ENCODE measurements at regions not wholly inside any gene's neighbourhood (a gene's known extent, or its start where the extent isn't known, plus 50 kb on each side); places are given as distances from the start of the nearest gene placed in this dataset.

DNA sequence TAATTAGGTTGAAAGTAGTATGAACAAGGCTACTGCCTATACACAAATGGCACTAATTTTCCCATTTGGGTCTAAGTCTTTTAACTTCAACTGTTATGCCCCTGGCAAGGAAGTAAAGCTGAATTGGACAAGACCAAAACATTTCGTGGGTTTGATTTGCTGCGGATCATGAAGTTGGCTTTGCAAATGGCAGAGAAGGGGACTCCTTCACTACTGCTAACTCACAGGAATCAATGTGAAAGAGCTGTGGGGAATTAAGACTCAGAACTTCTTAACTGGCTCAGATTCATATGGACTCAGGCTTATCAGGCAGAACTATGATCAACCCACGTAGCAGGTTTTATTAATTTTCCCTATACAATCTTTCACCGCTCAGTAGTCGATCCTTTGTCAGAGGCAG is 73.8 kb upstream of the IFNE start:
- TF ChIP-seq, protein P1, sequence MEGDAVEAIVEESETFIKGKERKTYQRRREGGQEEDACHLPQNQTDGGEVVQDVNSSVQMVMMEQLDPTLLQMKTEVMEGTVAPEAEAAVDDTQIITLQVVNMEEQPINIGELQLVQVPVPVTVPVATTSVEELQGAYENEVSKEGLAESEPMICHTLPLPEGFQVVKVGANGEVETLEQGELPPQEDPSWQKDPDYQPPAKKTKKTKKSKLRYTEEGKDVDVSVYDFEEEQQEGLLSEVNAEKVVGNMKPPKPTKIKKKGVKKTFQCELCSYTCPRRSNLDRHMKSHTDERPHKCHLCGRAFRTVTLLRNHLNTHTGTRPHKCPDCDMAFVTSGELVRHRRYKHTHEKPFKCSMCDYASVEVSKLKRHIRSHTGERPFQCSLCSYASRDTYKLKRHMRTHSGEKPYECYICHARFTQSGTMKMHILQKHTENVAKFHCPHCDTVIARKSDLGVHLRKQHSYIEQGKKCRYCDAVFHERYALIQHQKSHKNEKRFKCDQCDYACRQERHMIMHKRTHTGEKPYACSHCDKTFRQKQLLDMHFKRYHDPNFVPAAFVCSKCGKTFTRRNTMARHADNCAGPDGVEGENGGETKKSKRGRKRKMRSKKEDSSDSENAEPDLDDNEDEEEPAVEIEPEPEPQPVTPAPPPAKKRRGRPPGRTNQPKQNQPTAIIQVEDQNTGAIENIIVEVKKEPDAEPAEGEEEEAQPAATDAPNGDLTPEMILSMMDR (IDR thresholded peaks at IDR 0.05; ENCODE audit: borderline replicate concordance, control extremely low read depth, extremely low read depth, insufficient read depth, missing control alignments): no peak
- no peak for DNase-seq (ENCODE audit: low spot score)
- in situ Hi-C loops (cut with MboI; ENCODE audit: low sequenced_read_pairs, unreplicated experiment): loop anchor here (10.0 kb wide), 1 partner anchor 61 kb away; no protein-coding TSS in a partner anchor

DNA sequence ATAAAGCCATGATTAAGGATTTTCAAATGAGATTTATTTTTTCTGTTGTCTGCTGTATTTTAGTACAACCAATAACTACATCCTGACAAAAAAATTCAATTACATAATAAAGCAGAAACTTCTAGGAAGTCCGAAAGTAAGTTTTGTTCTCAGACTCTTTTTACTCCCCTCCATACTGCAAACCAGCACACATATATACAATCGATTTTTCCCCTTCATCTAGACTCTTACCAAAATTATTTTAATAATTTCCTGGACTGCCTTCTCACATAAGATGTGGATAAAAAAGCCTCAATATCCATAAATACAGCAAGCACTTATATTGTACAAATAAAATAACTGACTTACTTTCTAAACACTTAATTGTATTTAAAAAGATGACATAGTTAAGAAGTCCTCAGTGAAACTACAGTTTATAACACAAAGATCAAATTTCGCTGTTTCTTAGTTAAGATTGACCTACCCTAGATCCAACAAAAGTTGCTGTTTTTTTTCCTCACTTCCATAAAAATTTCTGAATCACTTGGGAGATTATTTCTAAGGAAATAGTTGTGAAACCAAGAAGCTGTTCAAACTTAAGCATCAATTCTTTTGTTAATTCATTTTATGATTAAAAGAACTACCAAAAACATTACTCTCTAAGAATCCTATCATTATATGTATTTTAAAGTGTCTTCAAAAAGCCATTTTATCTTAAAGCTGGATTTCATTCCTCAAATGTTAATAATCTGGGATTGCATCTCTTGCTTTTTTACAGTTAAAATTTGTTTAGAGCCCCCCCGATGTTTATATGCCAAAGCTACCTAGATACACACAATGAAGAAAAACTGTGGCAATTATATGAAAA is 74.7 kb upstream of the IFNE start:
- TF ChIP-seq, protein P1 (IDR thresholded peaks at IDR 0.05; ENCODE audit: borderline replicate concordance, control extremely low read depth, extremely low read depth, insufficient read depth, missing control alignments): no peak
- no peak for DNase-seq (ENCODE audit: low spot score)
- in situ Hi-C loops (cut with MboI; ENCODE audit: low sequenced_read_pairs, unreplicated experiment): loop anchor here (10.0 kb wide), 1 partner anchor 62 kb away; no protein-coding TSS in a partner anchor

DNA sequence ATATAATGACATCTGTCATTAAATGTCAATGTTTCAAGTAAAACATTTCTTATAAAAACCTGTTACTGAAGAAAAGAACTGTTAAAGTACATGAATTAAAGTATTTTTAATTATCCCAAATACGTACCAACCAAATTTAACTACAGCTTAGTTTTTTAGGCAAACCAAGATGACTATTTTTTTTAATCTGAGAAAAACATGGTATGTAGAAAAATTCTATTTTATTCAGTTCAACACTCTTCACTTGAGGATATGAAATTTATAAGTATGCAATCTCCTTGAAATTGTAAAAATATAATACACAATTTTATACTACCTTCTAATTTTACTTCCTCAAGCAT is 75.3 kb upstream of the IFNE start:
- in situ Hi-C loops (cut with MboI; ENCODE audit: low sequenced_read_pairs, unreplicated experiment): loop anchor here (10.0 kb wide), 1 partner anchor 63 kb away; no protein-coding TSS in a partner anchor
- no peak for DNase-seq (ENCODE audit: low spot score)
- TF ChIP-seq, protein P1 (IDR thresholded peaks at IDR 0.05; ENCODE audit: borderline replicate concordance, control extremely low read depth, extremely low read depth, insufficient read depth, missing control alignments): no peak

DNA sequence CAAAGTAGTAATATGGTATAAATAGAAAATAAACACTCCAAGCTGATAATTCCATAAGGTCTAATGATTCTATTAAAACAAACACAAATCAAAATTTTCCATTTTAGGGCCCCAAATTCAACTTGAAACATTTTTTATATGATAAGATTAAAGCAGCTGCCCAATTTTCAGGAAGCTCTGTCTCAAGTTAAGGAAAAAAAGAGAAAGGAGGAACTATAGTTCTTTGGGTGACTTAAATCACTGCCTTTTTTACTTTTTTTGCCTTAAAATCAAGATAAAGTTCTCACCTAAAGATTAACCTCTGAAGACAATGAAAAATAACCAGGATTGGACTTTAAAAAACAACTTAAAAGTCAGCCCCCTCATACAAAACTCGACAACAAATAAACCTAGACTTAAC is 76.0 kb upstream of the IFNE start:
- in situ Hi-C loops (cut with MboI; ENCODE audit: low sequenced_read_pairs, unreplicated experiment): loop anchor here (10.0 kb wide), 1 partner anchor 63 kb away; no protein-coding TSS in a partner anchor
- DNase-seq (ENCODE audit: low spot score): no peak
- TF ChIP-seq, protein P1 (IDR thresholded peaks at IDR 0.05; ENCODE audit: borderline replicate concordance, control extremely low read depth, extremely low read depth, insufficient read depth, missing control alignments): no peak

DNA sequence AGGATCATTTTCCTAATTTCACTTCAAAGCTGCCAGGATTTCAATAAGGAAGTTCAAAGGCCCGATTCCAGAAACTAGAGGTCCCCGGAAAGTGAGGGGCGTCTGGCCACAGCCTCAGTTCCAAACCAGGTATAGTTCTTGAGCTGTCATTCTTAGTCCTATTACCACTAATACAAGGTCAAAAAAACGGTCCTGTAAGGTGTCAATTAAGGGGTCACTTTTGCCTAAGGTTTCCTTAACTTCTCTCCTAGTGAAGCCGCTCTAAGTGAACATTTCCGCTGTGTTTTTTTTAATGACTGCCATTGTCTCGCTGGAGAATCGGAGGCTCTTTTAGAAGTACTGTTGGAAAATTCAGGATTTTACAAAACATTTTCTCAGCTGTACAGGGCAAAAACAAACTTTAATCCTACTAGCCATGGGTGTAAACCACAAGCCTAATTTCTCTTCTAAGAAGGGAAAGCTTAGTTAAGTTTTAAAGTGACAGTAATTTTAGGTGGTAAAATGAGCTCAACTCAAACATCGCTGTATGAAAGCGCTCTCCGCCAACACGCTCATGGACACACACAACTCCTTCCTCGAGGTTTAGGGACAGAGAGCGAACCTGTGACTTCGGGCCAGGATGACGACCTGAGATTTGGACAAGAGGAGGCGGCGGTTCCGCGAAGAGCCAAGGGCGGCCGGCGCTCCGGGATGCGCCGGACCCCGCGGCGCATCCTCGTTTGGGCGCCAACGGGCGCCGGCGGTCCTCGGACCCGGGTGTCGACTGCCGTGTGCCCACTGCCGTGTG is 76.7 kb upstream of the IFNE start:
- TF ChIP-seq, protein P1 (IDR thresholded peaks at IDR 0.05; ENCODE audit: borderline replicate concordance, control extremely low read depth, extremely low read depth, insufficient read depth, missing control alignments): no peak
- in situ Hi-C loops (cut with MboI; ENCODE audit: low sequenced_read_pairs, unreplicated experiment): loop anchor here (10.0 kb wide), 1 partner anchor 64 kb away; no protein-coding TSS in a partner anchor
- peak; percentile 19 for DNase-seq (ENCODE audit: low spot score)
